Ascending aorta (tissue), 2 donors: ENCODE measurements at regions not wholly inside any gene's neighbourhood (a gene's known extent, or its start where the extent isn't known, plus 50 kb on each side); places are given as distances from the start of the nearest gene placed in this dataset.
"Not testable (repeated sequence)": the region's sequence is repeated elsewhere in the genome, so short reads cannot be mapped to it uniquely, and the experiment has no call there.

ENCODE experiments used
- DNase-seq, 2 donors: peaks; one replicate each; pipeline ENCODE4 v3.0.0-alpha.2; 2019; ENCODE audit warnings: low spot score in 2 of 2
- H3K27ac ChIP-seq, 2 donors: fragments of 200-600 bp; sonication (generic); one replicate each; pipeline ENCODE4 v1.5.1; 2016 to 2017; ENCODE audit warnings: mild to moderate bottlenecking in 1 of 2
- H3K27me3 ChIP-seq: fragments of 200-600 bp; sonication (generic); one replicate; pipeline ENCODE4 v1.5.1; 2017
- H3K36me3 ChIP-seq, 2 donors: fragments of 200-600 bp; sonication (generic); one replicate each; pipeline ENCODE4 v1.5.1; 2016
- H3K4me1 ChIP-seq, 2 donors: fragments of 200-600 bp; sonication (generic); one replicate each; pipeline ENCODE4 v1.5.1; 2016 to 2017; ENCODE audit warnings: mild to moderate bottlenecking in 1 of 2
- H3K4me3 ChIP-seq, 2 donors: fragments of 200-600 bp; sonication (generic); one replicate each; pipeline ENCODE4 v1.5.1; 2016 to 2017; ENCODE audit warnings: mild to moderate bottlenecking in 1 of 2
- H3K9me3 ChIP-seq, 2 donors: fragments of 200-600 bp; sonication (generic); one replicate each; pipeline ENCODE4 v1.5.1; 2016
- intact Hi-C: fragments of 100-400 bp; cut with DNase I; formaldehyde crosslinking; loops from one replicate; pipeline ENCODE4 v1.15.1; 2023
- TF ChIP-seq, protein P1 (sequence below), 3 experiments: fragments of 200-600 bp in 2 of 3; fragments of 450-650 bp in 1 of 3; sonication (generic) in 2 of 3; IDR thresholded peaks; one replicate each; pipeline ENCODE4 v1.5.1; 2016 to 2019; ENCODE audit warnings: antibody characterized with exemption in 3 of 3, mild to moderate bottlenecking in 1 of 3, moderate library complexity in 1 of 3

DNA sequence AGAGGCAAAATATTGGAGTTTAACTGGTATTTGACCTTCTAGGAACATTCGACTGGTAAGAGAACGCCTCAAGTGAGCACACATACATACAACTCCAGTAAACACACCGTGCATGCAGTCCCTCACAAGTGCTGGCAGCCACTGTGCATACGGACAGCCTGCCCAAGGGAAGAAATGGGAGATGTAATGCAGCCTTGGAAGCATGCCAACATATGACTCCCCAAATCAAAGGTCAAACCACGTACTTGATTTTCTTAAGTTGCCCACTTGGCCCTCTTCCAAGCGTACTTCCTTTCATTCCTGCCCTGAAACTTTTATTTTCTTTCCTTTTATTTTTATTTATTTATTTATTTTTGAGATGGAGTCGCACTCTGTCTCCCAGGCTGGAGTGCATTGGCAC lies 206.6 kb downstream of the SPRY1 start:
- TF ChIP-seq, protein P1, sequence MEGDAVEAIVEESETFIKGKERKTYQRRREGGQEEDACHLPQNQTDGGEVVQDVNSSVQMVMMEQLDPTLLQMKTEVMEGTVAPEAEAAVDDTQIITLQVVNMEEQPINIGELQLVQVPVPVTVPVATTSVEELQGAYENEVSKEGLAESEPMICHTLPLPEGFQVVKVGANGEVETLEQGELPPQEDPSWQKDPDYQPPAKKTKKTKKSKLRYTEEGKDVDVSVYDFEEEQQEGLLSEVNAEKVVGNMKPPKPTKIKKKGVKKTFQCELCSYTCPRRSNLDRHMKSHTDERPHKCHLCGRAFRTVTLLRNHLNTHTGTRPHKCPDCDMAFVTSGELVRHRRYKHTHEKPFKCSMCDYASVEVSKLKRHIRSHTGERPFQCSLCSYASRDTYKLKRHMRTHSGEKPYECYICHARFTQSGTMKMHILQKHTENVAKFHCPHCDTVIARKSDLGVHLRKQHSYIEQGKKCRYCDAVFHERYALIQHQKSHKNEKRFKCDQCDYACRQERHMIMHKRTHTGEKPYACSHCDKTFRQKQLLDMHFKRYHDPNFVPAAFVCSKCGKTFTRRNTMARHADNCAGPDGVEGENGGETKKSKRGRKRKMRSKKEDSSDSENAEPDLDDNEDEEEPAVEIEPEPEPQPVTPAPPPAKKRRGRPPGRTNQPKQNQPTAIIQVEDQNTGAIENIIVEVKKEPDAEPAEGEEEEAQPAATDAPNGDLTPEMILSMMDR (IDR thresholded peaks at IDR 0.05) = no peak
- intact Hi-C loops = loop anchor here (5.0 kb wide), 1 partner anchor 41 kb away; no protein-coding TSS in a partner anchor

DNA sequence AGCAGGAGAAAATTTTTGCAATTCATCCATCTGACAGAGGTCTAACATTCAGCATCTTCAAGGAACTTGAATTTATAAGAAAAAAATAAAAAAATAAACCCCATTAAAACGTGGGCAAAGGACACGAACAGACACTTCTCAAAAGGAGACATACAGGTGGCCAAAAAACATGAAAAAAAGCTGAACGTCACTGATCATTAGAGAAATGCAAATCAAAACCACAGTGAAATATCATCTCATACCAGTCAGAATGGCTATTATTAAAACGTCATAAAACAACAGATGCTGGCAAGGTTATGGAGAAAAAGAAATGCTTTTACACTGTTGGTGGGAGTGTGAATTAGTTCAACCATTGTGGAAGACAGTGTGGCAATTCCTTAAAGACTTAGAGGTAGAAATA lies 209.2 kb downstream of the SPRY1 start:
- H3K27ac ChIP-seq, H3K4me1 ChIP-seq, H3K4me3 ChIP-seq, intact Hi-C loops, H3K36me3 ChIP-seq, H3K9me3 ChIP-seq, DNase-seq, H3K27me3 ChIP-seq: not testable (repeated sequence)

More for the DNA sequence above, 206.6 kb downstream of the SPRY1 start:
- H3K27ac ChIP-seq = no peak overlapping the region
- no peak for DNase-seq
- H3K4me3 ChIP-seq = no peak overlapping the region
- H3K36me3 ChIP-seq = no peaks in the 10 kb centered on the region
- no peaks in the 10 kb centered on the region for H3K9me3 ChIP-seq
- no peaks in the 10 kb centered on the region for H3K4me1 ChIP-seq
- H3K27me3 ChIP-seq = no peaks in the 10 kb centered on the region

DNA sequence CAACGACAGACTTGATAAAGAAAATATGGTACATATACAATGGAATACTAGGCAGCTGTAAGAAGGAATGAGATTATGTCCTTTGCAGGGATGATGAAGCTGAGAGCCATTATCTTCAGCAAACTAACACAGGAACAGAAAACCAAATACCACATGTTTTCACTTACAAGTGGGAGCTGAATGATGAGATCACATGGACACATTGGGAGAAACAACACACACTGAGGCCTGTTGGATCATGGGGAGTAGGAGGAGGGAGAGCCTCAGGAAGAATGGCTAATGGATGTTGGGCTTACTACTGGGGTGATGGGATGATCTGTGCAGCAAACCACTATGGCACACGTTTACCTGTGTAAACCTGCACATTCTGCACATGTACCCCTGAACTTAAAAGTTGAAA lies 209.7 kb downstream of the SPRY1 start:
- intact Hi-C loops = no loop called here
- no peak for DNase-seq

DNA sequence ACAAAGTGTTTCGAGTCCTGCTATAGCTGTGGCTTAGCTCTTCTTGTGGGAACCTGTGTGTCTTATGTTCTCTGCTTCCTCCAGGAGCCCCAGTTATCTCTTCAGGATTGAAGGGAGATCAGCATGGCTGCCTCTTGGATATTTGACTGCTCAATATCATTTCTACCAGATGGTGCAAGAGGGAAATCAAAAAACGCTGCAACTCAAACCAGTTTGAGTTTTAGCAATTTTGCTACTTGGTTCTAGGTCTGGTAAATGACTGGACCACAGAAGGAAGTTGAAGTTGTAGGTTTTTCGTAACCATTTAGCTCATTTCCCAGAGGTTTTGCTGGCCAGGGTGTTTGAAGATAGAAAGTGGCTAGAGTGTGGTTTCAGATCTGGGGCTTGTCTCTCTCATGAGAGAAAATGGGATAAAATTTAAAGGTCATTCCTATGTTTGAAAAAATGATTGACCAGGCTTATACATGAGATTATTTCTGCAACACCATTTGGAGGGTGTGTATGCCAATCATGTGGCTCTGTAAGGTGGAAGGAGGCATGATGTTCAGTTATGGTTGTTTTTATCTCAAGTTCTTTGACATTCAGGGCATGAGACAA lies 210.4 kb downstream of the SPRY1 start:
- Histone ChIP-seq H3K27ac (no peak overlapping the region), H3K4me1 (no peaks in the 10 kb centered on the region), H3K36me3 (no peaks in the 10 kb centered on the region), H3K9me3 (no peaks in the 10 kb centered on the region), H3K4me3 (no peak overlapping the region), H3K27me3 (no peaks in the 10 kb centered on the region)
- intact Hi-C loops = no loop called here
- DNase-seq = no peak
- TF ChIP-seq, protein P1 (IDR thresholded peaks at IDR 0.05) = no peak

More for the DNA sequence above, 209.7 kb downstream of the SPRY1 start:
- Histone ChIP-seq H3K36me3 (no peaks in the 10 kb centered on the region), H3K27ac (no peak overlapping the region), H3K9me3 (no peaks in the 10 kb centered on the region), H3K4me3 (no peak overlapping the region), H3K27me3 (no peaks in the 10 kb centered on the region), H3K4me1 (no peaks in the 10 kb centered on the region)
- TF ChIP-seq, protein P1 (IDR thresholded peaks at IDR 0.05) = no peak

DNA sequence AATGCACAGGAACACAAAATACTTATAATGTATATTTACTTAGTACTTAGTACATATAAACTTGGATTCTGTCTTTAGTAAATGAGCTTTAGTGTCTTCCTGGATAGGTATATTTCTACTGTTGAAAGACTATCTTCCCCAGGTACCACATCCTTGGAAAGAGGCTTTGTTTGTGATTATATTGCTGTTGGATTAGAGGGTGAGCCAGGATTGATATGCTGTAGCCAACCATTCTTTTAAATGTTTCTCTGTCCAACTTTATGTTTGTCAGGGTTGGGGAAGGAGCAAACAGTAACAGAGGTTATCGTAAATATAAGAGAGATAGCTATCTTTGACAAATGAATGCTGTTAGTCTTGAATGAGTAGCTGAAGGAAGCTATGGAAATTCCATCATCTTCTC lies 213.2 kb downstream of the SPRY1 start:
- Histone ChIP-seq H3K27me3 (no peaks in the 10 kb centered on the region), H3K4me1 (no peaks in the 10 kb centered on the region), H3K27ac (no peak overlapping the region), H3K4me3 (no peak overlapping the region), H3K36me3 (no peaks in the 10 kb centered on the region), H3K9me3 (no peaks in the 10 kb centered on the region)
- DNase-seq = no peak
- intact Hi-C loops = no loop called here
- TF ChIP-seq, protein P1 (IDR thresholded peaks at IDR 0.05) = no peak

DNA sequence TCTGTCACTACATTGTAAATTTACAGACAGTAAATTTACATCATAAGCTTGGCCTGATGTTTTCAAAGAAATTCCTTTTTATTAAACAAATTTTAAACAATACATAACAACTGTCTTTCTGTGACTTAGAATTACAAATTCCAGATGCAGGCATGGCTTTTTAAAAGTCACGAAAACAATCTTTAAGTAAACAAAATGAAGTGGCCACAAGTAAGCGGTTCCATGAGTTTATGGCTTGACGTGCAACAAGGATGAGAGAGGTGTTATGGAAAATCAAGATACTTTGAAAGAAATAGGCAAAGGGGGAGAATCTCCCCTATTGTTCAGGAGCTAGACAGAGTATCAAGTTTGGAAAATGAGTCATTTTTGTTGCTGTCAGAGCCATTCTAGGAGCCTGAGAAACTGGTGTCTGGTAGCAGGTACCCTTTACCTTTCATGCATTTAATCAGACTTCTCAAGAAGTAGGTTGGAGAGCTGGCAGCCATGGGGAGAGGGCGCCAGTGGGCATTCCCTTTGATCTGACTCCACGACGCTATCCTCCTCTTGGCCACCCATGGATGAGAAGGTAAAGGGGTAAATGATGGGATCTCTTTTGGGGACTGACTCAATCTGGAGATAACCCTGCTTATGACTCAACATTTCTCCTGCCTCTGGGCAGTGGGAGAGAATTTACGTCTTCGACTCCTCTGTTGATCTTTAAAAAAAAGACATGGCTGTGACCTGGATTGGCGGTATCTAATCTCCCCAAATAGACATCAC lies 217.2 kb downstream of the SPRY1 start:
- H3K4me1 ChIP-seq = no peaks in the 10 kb centered on the region
- H3K27me3 ChIP-seq = no peaks in the 10 kb centered on the region
- intact Hi-C loops = no loop called here
- DNase-seq = no peak
- H3K27ac ChIP-seq = no peak overlapping the region
- no peaks in the 10 kb centered on the region for H3K9me3 ChIP-seq
- TF ChIP-seq, protein P1 (IDR thresholded peaks at IDR 0.05) = no peak
- no peak overlapping the region for H3K4me3 ChIP-seq
- H3K36me3 ChIP-seq = no peaks in the 10 kb centered on the region
